Neural progenitor cell (in vitro differentiated cells): ENCODE measurements at regions not wholly inside any gene's neighbourhood (a gene's known extent, or its start where the extent isn't known, plus 50 kb on each side); places are given as distances from the start of the nearest gene placed in this dataset.

Experiments
- CTCF ChIP-seq: fragments of 200-600 bp; sonication (generic); IDR thresholded peaks from 2 replicates; pipeline ENCODE4 v1.5.1; 2017; ENCODE audit warnings: antibody characterized with exemption, mild to moderate bottlenecking
- EZH2phosphoT487 ChIP-seq: fragments of 200-600 bp; sonication (generic); IDR thresholded peaks from 2 replicates; pipeline ENCODE4 v1.6.1; 2017; ENCODE audit warnings: antibody characterized with exemption

GRCh38 chr2:47226923-47227220 is 50.6 kb upstream of the CALM2 start:
- TF ChIP-seq CTCF (no peak), EZH2phosphoT487 (no peak)
